T1000 (cell line): ENCODE measurements at regions not wholly inside any gene's neighbourhood (a gene's known extent, or its start where the extent isn't known, plus 50 kb on each side); places are given as distances from the start of the nearest gene placed in this dataset.

Source experiments
- DNase-seq: peaks from one replicate; lab custom pipeline; 2025; ENCODE audit warnings: mixed read lengths; lab: John Stamatoyannopoulos, UW

- DNase-seq, result peak; percentile 4
Observed at GRCh38 chr9:107751567-107752210, 262.1 kb upstream of the KLF4 start.

GRCh38 chr9:107750741-107751566 is 261.4 kb upstream of the KLF4 start:
- DNase-seq, result peak; percentile 82

- peak; percentile 17 for DNase-seq
Observed at GRCh38 chr9:107749787-107750444, 260.3 kb upstream of the KLF4 start.

- no peak for DNase-seq
Observed at GRCh38 chr9:107744873-107745272, 255.3 kb upstream of the KLF4 start.

- no peak for DNase-seq
Observed at GRCh38 chr9:107742531-107743309, 253.2 kb upstream of the KLF4 start.

GRCh38 chr9:107740088-107740980 is 250.8 kb upstream of the KLF4 start:
- DNase-seq, result no peak

GRCh38 chr9:107739601-107740082 is 250.1 kb upstream of the KLF4 start:
- peak; percentile 25 for DNase-seq

- DNase-seq, result peak; percentile 8
Observed at GRCh38 chr9:107738789-107739188, 249.2 kb upstream of the KLF4 start.

GRCh38 chr9:107737987-107738743 is 248.6 kb upstream of the KLF4 start:
- peak; percentile 44 for DNase-seq

- DNase-seq, result no peak
Observed at GRCh38 chr9:107737610-107737986, 248.0 kb upstream of the KLF4 start.

- no peak for DNase-seq
Observed at GRCh38 chr9:107735821-107736220, 246.3 kb upstream of the KLF4 start.

GRCh38 chr9:107734256-107735013 is 244.9 kb upstream of the KLF4 start:
- peak; percentile 2 for DNase-seq

GRCh38 chr9:107733523-107733894 is 243.9 kb upstream of the KLF4 start:
- no peak for DNase-seq

- peak; percentile 15 for DNase-seq
Observed at GRCh38 chr9:107732781-107733522, 243.4 kb upstream of the KLF4 start.

GRCh38 chr9:107731115-107731762 is 241.7 kb upstream of the KLF4 start:
- no peak for DNase-seq

- DNase-seq, result no peak
Observed at GRCh38 chr9:107730666-107731065, 241.1 kb upstream of the KLF4 start.

GRCh38 chr9:107727086-107727780 is 237.7 kb upstream of the KLF4 start:
- DNase-seq, result no peak

- no peak for DNase-seq
Observed at GRCh38 chr9:107723015-107723414, 233.4 kb upstream of the KLF4 start.
